HG03442 (cell line): ENCODE measurements at regions not wholly inside any gene's neighbourhood (a gene's known extent, or its start where the extent isn't known, plus 50 kb on each side); places are given as distances from the start of the nearest gene placed in this dataset.

Experiments
- ATAC-seq: cut with Tn5 transposase; IDR thresholded peaks from one replicate; pipeline ENCODE4 v1.9.1; 2021; ENCODE audit warnings: mild to moderate bottlenecking, moderate library complexity; ENCODE audit not compliant: unreplicated experiment

DNA sequence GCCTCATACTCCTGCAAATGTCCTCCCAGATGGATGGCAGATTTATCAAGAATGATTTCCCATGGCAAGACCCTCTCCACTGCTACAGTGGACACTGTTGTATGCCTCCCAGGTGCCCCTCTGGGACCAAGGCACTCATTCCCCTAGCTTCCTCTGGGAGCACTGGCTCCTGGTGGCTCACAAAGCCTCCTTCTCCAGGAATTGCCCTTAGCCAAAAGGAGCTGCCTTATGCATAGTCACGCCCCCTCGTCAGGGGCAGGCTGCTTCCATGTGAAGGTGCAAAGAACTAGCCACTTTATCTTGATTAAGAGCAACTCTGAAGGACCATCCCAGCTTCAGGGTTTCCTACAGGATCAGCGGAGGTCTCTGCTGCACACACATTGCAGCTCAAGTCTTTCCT, 358.1 kb downstream of the CDK5RAP2 start:
- ATAC-seq = no peak

DNA sequence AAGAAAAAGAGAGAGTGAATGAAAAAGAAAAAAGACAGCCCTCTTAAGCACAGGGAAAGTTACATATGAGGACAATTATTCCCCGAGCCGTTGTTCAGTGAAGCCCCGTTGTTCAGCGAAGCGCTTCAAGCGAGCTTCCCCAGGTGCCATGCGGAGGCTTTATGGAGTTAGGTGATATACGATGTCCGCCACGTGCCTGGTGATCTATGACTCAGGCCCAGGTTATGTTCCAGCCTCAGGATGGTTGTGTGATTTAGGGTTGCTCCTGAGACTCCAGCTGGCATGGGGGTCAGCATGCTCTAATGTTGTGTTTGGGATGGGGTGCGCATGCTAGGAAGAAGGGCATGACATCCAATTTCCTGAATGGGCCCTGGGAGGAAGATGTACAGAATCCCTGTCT, 365.6 kb downstream of the CDK5RAP2 start:
- no peak for ATAC-seq

DNA sequence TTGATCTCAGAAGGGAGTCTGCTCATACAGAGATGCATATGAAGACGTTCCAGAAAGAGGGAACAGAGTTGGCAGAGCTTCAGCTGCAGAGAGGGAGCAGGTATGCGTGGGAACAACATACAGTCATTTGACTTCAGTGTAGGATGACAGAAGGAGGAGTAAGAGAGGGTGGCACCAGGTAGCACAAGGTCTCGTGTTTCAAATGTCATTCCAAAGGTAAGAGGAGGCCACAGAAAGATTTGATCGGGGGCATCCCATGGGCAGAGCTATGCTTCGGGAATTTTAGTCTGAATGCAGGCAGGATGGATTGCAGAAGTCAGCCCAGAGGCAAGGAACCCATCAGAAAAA, 367.1 kb downstream of the CDK5RAP2 start:
- peak; percentile 19 for ATAC-seq

DNA sequence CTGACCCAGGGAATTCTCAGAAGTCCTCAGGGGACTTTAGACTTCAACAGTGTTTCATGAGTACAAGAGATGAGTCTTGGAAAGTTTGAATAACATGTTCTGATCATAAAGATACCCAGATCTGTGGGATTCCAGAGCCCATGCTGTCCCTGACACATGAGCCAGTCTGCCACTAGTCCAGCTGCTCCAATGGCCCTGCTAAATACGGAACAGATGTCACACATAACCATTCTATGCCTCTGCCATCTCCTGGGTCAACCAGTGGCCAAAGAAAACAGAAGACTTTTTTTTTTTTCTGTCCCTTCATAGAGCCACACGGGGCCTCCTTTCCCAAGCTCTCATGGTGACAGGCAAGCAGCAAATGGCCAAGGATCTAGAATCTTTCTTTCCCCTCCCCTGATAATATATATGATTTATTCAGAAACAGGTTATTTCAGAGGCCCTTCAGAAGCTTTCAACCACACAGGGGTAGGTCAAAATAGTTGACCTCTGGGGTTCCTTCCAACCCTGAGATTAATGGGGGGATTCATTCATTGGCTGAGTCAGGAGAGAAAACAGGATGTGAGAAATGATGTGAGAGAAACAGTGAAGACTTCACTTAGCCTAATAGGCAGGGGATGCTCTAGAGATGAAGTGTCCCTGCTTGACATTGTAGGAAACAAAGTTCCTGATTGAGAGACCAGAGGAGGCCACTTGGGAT, 367.7 kb downstream of the CDK5RAP2 start:
- ATAC-seq = peak; percentile 83

GRCh38 chr9:120210274-120210673, 369.7 kb downstream of the CDK5RAP2 start:
- no peak for ATAC-seq

DNA sequence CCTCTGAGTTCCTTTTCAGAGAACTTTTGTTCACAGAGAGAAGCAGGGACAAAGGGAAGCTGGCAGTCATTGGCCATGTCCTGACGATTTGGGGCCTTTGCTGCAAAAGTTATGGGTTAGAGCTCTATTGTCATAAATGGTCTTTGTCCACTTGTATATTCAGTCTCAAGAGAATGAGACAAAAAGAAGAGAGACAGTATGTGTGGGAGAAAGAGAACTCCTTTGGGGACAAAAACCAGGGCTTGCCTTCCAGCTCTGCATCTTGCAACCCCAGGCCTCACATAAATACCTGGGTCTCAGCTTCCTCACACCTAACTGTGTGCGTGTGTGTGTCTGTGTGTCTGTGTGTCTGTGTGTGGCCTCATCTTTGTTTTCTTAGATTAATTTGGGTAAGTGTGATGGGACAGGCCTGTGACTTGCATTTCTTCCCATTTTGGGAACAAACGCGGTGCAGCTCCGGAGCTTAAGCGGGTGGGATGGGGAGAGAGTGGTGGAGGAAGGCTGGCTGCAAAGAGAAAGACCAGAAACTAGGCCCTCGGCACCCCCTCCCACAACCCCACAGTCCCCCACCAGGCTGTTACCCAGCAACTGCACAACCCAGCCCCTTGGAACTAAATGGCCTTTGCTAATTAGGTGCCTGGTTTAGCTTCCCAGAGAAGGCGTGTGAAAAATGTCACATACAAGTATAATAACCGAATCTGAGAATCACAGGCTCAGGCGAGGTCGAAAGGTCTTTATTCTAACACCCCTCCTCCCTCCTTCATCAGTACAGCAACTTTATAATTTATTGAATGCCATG, 376.9 kb downstream of the CDK5RAP2 start:
- no peak for ATAC-seq

DNA sequence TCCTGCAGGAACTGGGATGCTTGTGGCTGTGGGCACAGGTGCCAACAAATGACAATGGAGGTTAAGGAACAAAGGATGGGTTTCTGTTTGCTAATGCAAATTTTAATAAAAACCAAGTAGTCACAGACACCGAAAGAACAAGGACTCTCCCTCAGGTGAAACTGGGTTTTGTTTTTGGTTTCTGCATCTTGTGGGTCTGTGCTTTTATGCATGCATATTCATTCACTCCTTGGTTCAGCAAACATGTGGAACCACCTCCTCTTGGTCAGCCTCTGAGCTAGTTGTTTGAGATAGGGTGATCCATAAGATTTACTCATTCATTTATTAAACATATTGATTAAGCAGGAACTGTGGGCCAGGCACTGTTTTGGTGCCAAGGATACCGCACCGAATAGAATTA, 381.9 kb downstream of the CDK5RAP2 start:
- ATAC-seq = no peak

DNA sequence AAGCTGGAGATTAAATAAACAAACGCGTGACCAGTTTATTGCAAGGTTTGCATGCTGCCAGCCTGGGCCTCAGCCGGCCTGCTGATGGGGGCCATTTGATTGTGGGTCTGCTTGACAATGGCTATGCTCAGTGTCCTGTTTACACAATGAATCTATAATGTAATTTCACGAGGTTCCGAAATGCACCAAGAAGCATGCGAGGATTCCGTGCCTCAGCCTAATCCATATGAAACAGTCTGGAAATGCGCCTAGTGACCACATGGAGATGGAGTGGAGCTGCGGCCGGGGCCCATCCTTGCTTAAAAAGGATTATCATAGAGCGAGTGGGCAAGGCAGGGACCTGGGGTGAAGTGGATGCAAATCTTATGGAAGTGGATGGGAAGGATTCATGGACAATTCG, 382.4 kb downstream of the CDK5RAP2 start:
- ATAC-seq = no peak

DNA sequence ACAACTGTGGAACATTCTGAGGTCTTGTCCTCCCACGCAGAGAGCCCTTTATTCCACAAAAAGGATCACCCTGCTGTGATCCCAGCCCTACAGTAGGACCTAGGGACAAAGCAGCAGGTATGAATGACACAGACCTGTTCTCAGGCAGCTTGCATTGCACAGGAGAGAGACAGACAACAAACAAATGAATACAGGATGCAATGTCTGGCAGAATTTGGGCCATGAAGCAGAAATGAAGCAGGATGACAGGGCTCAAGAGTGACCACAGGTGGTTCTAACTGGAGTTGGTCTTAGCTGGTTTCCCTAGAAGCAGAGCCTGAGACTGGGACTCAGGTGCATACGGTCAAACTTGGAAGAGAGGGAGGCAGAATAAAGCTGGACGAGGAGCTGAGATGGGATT, 388.8 kb downstream of the CDK5RAP2 start:
- no peak for ATAC-seq

DNA sequence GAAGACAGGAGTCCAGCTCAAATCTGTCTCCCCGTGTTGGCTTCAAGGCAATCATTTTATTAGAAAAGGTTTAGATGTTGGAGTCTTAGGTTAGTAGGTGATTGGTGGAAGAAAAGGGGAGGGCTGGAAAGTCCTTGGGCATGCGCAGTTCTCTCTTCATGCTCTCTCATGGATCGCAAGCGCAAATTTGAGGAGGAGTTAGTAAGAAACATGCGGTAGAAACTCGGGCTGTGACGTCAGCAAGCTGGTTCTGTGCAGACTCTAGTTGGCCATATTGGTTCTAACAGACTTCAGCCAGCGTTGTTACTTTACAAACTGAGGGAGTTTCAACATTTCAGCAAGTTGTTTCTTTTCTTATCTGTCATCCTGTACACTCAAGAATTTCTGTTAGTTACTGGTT, 392.2 kb downstream of the CDK5RAP2 start:
- ATAC-seq = no peak

DNA sequence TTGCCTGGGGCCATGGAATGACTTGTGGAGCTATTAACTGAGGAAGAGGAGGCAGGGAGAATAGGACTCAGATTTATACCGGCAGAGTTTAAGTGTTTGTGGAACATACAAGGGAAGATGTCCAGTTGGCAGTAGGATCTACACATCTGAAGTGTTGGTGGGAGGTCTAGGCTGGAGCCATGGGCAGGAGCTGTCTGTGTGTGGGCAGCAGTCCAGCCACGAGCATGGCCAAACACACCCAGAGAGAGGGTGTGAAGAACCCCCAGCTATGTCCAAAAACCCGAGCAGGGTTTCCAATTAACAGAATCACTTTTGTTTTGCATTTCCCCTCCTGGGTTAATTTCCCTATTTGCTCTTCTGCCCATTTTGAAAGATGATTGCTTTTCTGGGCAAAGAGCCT, 393.7 kb downstream of the CDK5RAP2 start:
- ATAC-seq = no peak

DNA sequence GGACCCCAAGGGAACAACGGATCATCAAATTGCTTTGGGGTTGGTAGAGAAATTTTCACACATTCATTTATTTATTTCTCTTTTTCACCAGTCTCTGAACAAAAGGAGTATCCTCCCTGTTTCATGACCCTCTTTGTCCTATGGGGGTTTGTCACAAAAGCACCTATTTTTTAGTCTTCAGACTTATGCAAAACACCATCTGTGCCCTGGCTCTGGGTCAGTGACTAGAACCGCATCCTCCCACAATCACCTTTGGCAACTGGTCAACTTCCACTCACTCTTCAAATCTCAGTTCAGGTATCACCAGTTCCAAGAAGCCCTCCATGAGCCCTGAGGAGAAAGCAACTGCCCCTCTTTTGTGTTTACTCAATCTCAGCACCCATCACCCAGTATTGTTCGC, 395.7 kb downstream of the CDK5RAP2 start:
- no peak for ATAC-seq

DNA sequence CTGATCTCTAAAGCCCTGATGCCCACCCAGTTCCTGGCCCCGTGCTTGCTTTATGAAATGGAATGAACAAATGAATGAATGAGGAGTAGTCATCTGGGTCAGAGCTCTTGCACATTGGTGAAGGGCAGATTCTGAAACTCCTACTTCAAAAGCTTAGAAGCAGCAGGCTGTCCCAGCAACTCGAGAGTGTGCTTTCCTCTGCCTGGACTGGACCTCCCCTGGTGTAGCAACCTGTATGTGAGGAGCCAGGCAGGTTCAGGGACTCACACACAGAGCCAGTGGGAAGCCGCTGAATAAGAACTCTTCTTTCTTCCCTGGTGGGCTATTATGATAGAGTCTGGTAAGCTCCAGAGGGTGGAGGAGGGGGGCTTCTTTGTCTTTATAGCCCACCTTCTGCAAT, 396.4 kb downstream of the CDK5RAP2 start:
- no peak for ATAC-seq

- no peak for ATAC-seq
These were observed 398.0 kb downstream of the CDK5RAP2 start for GRCh38 chr9:120182011-120182410.

DNA sequence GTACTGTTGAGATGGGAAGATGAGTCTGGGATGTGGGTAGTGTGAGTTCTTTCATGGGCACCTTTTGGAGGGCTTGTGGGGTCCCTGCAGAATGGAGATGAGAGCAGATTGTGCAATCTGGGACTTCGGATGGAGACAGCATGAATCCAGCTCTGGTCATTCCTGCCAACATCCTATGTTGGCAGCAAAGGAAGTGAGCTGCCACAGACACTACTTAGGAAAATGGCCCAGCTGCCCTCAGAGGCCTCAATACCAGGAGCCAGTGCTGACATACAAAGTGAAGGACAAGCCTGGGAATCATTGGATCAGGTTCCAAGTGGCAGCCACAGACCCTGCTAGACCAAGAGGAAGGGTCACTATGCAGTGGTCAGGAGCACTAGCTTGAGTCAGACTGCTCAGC, 402.8 kb downstream of the CDK5RAP2 start:
- no peak for ATAC-seq

DNA sequence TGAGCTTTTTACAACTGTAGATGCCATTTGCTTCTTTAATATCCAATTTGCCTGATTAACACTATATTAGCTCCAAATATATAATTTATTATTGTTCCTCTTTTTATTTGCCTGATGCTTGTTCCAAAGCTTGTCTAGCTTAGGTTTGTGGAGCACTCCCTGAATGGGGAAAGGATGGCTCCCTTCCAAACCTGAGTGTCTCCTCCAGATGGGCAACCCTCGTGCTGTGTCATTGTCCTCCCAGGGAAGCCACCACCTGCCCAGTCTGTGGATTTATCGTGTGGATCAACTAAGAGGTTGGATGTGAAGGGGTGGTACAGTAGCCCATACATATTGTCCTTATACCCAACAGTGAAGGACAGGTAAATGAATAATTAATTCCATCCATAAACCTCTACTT, 404.9 kb downstream of the CDK5RAP2 start:
- ATAC-seq = no peak

DNA sequence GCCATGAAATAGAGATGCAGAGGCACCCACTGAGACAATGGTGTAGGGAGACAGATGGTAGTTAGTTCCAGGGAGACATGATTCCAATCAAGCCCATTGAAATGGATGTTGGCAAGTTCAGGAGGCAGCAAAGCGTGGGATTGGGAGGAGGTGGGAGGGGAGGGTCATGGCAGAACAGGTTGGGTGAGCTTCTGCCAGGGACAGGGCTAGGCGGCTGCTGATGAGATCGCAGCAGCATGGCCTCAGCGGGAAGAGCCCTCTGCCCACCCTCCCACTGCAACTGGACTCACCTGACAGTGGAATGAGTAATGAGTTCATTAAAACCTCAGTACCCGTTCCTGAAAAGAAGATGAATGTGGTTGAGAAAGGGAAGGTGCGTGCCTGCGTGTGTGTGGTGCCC, 418.2 kb downstream of the CDK5RAP2 start:
- no peak for ATAC-seq

- ATAC-seq = no peak
These were observed 421.7 kb downstream of the CDK5RAP2 start for GRCh38 chr9:120158221-120158620.

GRCh38 chr9:120156376-120156775, 423.6 kb downstream of the CDK5RAP2 start:
- ATAC-seq = no peak

- no peak for ATAC-seq
These were observed 426.7 kb downstream of the CDK5RAP2 start for GRCh38 chr9:120153258-120153657.

DNA sequence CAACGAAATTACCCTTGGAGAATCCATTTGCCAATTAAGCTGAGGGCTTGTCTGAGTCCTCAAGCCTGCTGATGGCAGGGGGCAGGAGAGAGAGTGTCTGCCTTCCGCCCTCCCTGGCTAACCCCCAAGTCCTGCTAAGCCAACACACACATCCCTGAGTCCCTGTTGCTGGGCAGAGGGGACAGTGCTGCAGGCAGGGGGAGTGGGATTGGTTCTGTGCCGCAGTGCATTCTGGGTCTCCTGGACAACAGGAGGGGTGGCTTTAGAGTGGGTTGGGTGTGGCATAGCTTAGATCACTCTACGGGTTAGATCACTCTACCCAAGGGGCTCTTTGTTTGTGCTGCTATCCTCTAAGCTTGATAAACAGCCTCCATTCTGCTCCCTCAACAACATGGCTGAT, 427.7 kb downstream of the CDK5RAP2 start:
- no peak for ATAC-seq

DNA sequence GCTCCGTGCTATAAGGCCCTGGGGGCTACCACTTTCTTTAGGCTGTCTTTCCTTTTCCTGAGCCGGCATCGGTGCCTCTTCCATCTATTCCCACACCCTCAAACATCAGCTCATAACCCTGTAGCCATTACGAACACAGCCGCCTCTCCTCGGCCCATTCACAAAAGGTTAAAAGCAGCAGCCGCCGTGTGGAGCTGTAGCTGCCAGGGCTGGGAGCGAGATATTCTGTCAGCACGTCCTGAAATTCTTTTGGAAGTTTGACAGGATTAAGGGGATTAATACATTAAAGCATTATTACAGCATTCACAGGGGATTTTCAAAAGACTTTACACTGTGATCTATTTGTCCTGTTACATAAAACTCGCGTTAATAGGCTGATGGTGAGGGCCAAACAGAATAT, 428.2 kb downstream of the CDK5RAP2 start:
- ATAC-seq = no peak

DNA sequence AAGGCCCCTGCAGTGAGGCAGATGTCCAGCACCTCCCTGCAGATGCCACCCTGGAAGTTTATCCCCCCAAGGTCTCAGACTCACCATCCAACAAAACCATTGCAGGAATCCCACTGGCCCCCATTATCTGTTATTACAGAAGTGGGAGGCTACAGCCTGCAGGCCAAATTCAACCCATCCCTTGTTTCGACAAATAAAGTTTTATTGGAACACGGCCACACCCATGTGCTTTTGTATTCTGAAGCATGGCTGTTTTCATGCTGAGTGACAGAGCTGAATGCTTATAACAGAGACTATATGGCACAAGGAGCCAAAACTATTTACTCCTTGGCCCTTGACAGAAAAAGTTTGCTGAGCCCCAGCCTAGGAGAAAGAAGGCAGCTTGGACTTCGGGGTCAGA, 428.8 kb downstream of the CDK5RAP2 start:
- ATAC-seq = no peak
